ENCODE measurements at regions not wholly inside any gene's neighbourhood (a gene's known extent, or its start where the extent isn't known, plus 50 kb on each side); places are given as distances from the start of the nearest gene placed in this dataset.
"Not testable (repeated sequence)": the region's sequence is repeated elsewhere in the genome, so short reads cannot be mapped to it uniquely, and the experiment has no call there.

DNA sequence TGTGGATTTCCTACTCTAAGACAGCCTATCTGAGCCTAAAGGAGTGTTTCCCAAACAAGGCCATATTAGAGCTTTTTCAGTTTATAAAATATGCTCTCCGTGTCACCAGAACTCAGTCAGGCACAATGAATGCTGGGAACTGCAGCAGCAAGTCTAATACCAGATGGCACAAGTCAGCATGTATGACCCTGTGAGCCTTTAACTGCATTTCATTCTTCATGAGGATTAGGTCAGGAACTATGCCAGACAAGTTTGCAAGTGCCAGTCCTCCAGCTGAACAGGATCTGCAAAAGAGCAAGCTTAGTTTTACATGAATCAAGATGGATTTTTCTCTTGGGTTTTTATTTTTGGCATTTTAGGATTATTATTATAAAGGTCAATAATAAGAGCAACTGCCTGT is 66.7 kb upstream of the SAMD5 start:
- Mint-ChIP-seq H3K9me3 (ENCODE audit: low read depth) (no peaks in the 10 kb centered on the region), H3K4me3 (no peak overlapping the region), H3K27me3 (peaks cover 6% of the 10 kb centered on the region), H3K36me3 (ENCODE audit: low read depth) (no peaks in the 10 kb centered on the region), H3K27ac (no peak overlapping the region), H3K4me1 (no peaks in the 10 kb centered on the region)
- ATAC-seq (no peak), DNase-seq (no peak)
- intact Hi-C loops (cut with DNase I, micrococcal nuclease) = no loop called here
- ChIA-PET POLR2A (no interaction called here), CTCF (no interaction called here)

DNA sequence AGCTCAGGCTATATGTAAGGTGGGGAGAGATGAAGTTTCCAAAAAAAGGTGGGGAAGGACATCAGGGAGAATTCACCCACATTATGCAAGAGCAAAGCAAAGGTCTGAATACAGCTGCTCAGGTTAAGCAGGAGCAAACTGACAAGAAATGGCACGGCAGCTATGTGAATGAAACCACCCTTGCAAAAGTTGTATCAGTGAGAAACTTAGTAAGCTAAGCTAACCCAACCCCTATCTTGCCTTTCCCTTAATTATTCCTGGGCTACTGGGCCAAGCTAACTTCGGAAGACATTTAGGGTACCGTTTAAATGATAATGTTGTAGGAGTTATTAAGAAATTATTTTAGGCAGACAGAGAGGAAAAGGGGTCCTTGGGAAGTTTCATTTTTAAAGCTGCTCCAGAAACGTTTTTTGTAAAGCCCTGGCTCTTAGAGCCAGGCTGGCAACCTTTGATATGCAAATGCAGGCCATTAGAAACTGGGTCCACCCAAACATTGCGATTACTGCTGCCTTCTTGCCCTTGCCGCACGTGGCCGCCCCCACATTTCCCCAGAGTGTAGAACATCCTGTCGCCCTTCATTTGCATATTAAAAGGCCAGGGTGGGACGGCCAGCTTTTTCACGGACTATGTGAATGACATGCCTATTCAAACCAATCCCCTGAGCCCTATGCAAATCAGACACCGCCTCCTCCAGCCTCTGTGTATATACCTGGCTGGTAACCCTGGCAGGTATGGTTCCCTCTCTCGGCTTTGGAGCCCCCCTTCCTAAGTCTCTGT is 60.5 kb upstream of the SAMD5 start:
- H3K36me3 Mint-ChIP-seq (ENCODE audit: low read depth) = no peaks in the 10 kb centered on the region
- ChIA-PET CTCF (no interaction called here), POLR2A (no interaction called here)
- intact Hi-C loops (cut with DNase I, micrococcal nuclease) = no loop called here
- H3K4me1 Mint-ChIP-seq = no peaks in the 10 kb centered on the region
- H3K27ac Mint-ChIP-seq = no peak overlapping the region
- peaks cover 9% of the 10 kb centered on the region for H3K27me3 Mint-ChIP-seq
- no peak for DNase-seq
- H3K9me3 Mint-ChIP-seq (ENCODE audit: low read depth) = no peaks in the 10 kb centered on the region
- H3K4me3 Mint-ChIP-seq = no peak overlapping the region
- no peak for ATAC-seq

DNA sequence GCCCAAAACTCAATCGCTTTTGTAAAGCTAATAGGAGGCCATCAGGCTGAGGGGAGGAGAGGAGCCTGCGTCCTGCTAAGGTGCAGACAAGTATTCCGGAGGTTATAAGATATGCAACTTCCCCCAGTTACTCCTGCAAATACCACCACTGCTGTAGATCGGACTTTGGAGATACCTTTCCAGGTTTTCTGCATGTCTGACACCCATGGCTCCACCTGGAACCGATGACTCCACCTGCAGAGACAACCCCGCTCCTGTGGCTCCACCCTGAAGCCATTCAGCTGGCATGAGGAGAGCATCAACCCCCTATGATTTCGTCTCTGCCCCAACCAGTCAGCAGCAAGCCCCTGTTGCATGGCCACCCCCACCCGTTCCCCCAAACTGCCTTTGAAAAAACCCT is 59.7 kb upstream of the SAMD5 start:
- ChIA-PET POLR2A (no interaction called here), CTCF (no interaction called here)
- intact Hi-C loops (cut with DNase I, micrococcal nuclease) = no loop called here
- H3K9me3 Mint-ChIP-seq (ENCODE audit: low read depth) = no peaks in the 10 kb centered on the region
- H3K4me3 Mint-ChIP-seq = no peak overlapping the region
- H3K36me3 Mint-ChIP-seq (ENCODE audit: low read depth) = no peaks in the 10 kb centered on the region
- peaks cover 8% of the 10 kb centered on the region for H3K27me3 Mint-ChIP-seq
- ATAC-seq (no peak), DNase-seq (no peak)
- no peak overlapping the region for H3K27ac Mint-ChIP-seq
- no peaks in the 10 kb centered on the region for H3K4me1 Mint-ChIP-seq

DNA sequence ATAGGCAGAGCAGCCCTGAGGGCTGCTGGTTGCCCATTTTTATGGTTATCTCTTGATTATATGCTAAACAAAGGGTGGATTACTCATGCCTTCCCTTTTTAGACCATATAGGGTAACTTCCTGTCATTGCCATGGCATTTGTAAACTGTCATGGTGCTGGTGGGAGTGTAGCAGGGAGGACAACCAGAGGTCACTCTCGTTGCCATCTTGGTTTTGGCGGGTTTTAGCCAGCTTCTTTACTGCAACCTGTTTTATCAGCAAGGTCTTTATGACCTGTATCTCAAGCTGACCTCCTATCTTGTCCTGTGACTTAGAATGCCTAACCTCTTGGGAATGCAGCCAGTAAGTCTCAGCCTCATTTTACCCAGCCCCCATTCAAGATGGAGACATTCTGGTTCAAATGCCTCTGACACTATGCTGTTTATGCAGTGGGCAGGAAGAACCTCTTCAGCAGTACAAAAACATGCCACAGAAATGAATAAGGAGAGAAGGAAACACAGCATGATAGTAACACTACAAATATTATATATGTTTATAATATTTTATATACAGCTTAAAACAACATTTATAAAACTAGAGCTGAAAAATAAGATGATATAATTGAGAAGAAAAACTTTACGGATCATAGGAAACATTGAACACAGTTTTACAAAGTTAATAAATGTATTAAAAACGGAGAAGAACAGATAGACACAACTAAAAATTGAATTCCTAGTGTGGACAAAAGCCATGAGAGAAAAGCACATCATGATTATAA is 58.9 kb upstream of the SAMD5 start:
- ATAC-seq (no peak), DNase-seq (no peak)
- H3K27ac Mint-ChIP-seq = no peak overlapping the region
- CTCF ChIA-PET = no interaction called here
- H3K36me3 Mint-ChIP-seq (ENCODE audit: low read depth) = no peaks in the 10 kb centered on the region
- POLR2A ChIA-PET = no interaction called here
- no peaks in the 10 kb centered on the region for H3K4me1 Mint-ChIP-seq
- H3K4me3 Mint-ChIP-seq = no peak overlapping the region
- intact Hi-C loops (cut with DNase I, micrococcal nuclease) = no loop called here
- no peaks in the 10 kb centered on the region for H3K9me3 Mint-ChIP-seq (ENCODE audit: low read depth)
- peaks cover 6% of the 10 kb centered on the region for H3K27me3 Mint-ChIP-seq

DNA sequence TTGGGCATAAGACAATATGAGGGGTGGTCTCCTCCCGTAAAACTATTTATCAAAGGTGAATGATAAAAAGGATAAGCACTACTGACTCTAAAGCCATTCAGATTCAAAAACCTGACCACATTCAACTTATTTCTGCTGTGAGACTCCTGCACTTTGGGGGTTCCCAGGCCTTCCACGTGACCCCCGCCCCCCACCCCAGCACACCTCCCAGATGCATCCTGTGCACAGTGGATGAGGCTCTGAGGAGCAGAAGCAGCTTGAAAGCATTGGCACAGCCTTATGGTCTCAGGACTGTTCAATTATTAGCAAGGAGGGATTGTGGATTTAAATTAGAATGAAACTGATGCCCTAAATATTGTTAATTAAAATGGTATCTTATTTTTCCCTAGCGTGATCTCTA is 55.1 kb upstream of the SAMD5 start:
- ATAC-seq (no peak), DNase-seq (no peak)
- no peaks in the 10 kb centered on the region for H3K36me3 Mint-ChIP-seq (ENCODE audit: low read depth)
- no peaks in the 10 kb centered on the region for H3K9me3 Mint-ChIP-seq (ENCODE audit: low read depth)
- H3K27ac Mint-ChIP-seq = no peak overlapping the region
- intact Hi-C loops (cut with DNase I, micrococcal nuclease) = no loop called here
- CTCF ChIA-PET = no interaction called here
- no peak overlapping the region for H3K4me3 Mint-ChIP-seq
- POLR2A ChIA-PET = no interaction called here
- H3K27me3 Mint-ChIP-seq = peaks cover 13% of the 10 kb centered on the region
- no peaks in the 10 kb centered on the region for H3K4me1 Mint-ChIP-seq

DNA sequence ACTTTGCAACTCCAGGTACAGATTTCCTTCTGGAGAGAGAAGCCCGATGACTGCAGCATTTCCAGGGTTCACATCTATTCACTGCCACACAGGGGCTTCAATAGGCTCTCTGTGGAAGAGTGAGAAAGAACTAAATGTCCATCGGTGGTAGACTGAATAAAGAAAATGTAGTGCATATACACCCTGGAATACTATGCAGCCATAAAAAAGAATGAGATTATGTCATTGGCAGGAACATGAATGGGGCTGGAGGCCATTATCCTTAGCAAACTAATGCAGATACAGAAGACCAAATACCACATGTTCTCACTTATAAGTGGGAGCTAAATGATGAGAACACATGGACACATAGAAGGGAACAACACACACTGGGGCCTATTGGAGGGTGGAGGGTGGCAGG is 53.6 kb upstream of the SAMD5 start:
- not testable (repeated sequence) for H3K4me1 Mint-ChIP-seq

More for the DNA sequence above, 53.6 kb upstream of the SAMD5 start:
- intact Hi-C loops (cut with DNase I, micrococcal nuclease); POLR2A ChIA-PET; H3K9me3 Mint-ChIP-seq (ENCODE audit: low read depth); H3K27ac Mint-ChIP-seq; DNase-seq; H3K4me3 Mint-ChIP-seq; H3K36me3 Mint-ChIP-seq (ENCODE audit: low read depth); ATAC-seq: not testable (repeated sequence)
- peaks cover 13% of the 10 kb centered on the region for H3K27me3 Mint-ChIP-seq
- CTCF ChIA-PET = interaction anchor here (0.6 kb wide), 1 partner anchor 974 kb away, joined by 3 read pairs; no protein-coding TSS in a partner anchor
